GM23338 (cell line): ENCODE measurements at regions not wholly inside any gene's neighbourhood (a gene's known extent, or its start where the extent isn't known, plus 50 kb on each side); places are given as distances from the start of the nearest gene placed in this dataset.

ENCODE experiments used
- ATAC-seq: fragments of 200-7000 bp; cut with Tn5 transposase; 3 replicates; pipeline ENCODE4 v1.9.1; 2020
- DNase-seq: peaks from one replicate; pipeline ENCODE4 v3.0.0-alpha.2; 2015; ENCODE audit warnings: low spot score
- H2AFZ ChIP-seq: fragments of 200-600 bp; sonication (generic); 2 replicates; pipeline ENCODE4 v1.8.0; 2016; ENCODE audit warnings: antibody characterized with exemption, mild to moderate bottlenecking, moderate library complexity
- H3F3A ChIP-seq: fragments of 200-600 bp; sonication (generic); replicated peaks from 2 replicates; pipeline ENCODE4 v1.8.0; 2017; ENCODE audit warnings: antibody characterized with exemption, mixed run types, low read depth
- H3K27ac ChIP-seq: fragments of 200-600 bp; sonication (generic); 2 replicates; pipeline ENCODE4 v1.6.1; 2016; ENCODE audit warnings: low read depth
- H3K27me3 ChIP-seq: fragments of 200-600 bp; sonication (generic); 2 replicates; pipeline ENCODE4 v1.8.0; 2016; ENCODE audit warnings: mild to moderate bottlenecking, mixed run types, moderate library complexity; ENCODE audit not compliant: insufficient read depth
- H3K36me3 ChIP-seq: fragments of 200-600 bp; sonication (generic); 2 replicates; pipeline ENCODE4 v1.8.0; 2016; ENCODE audit warnings: mild to moderate bottlenecking; ENCODE audit not compliant: insufficient read depth
- H3K4me1 ChIP-seq: fragments of 200-600 bp; sonication (generic); 2 replicates; pipeline ENCODE4 v1.8.0; 2016; ENCODE audit warnings: mild to moderate bottlenecking, moderate library complexity; ENCODE audit not compliant: insufficient read depth
- H3K4me2 ChIP-seq: fragments of 200-600 bp; sonication (generic); 2 replicates; pipeline ENCODE4 v1.7.1; 2017; ENCODE audit warnings: mixed run types
- H3K4me3 ChIP-seq: fragments of 200-600 bp; sonication (generic); 2 replicates; pipeline ENCODE4 v1.6.1; 2016; ENCODE audit warnings: mixed run types
- H3K79me2 ChIP-seq: fragments of 200-600 bp; sonication (generic); replicated peaks from 2 replicates; pipeline ENCODE4 v1.8.0; 2017; ENCODE audit warnings: mild to moderate bottlenecking; ENCODE audit not compliant: insufficient read depth
- H3K9me2 ChIP-seq: fragments of 200-600 bp; sonication (generic); 2 replicates; pipeline ENCODE4 v1.8.0; 2017; ENCODE audit not compliant: insufficient read depth
- H4K20me1 ChIP-seq: fragments of 200-600 bp; sonication (generic); replicated peaks from 2 replicates; pipeline ENCODE4 v1.8.0; 2017; ENCODE audit warnings: mild to moderate bottlenecking; ENCODE audit not compliant: insufficient read depth
- H3K27ac Mint-ChIP-seq: 2 replicates; pipeline ENCODE4 v1.8.0; 2020; ENCODE audit warnings: inconsistent platforms, mild to moderate bottlenecking, moderate library complexity, mixed read lengths
- H3K27me3 Mint-ChIP-seq: 3 replicates; pipeline ENCODE4 v1.8.0; 2022; ENCODE audit warnings: low read depth, mild to moderate bottlenecking, moderate library complexity, mixed read lengths, inconsistent platforms; ENCODE audit not compliant: insufficient read depth, poor library complexity
- H3K36me3 Mint-ChIP-seq: 3 replicates; pipeline ENCODE4 v1.8.0; 2021; ENCODE audit warnings: low read depth, mild to moderate bottlenecking, inconsistent platforms, moderate library complexity, mixed read lengths
- H3K4me1 Mint-ChIP-seq: 3 replicates; pipeline ENCODE4 v1.8.0; 2020; ENCODE audit warnings: mild to moderate bottlenecking, inconsistent platforms, mixed read lengths
- H3K4me3 Mint-ChIP-seq: 3 replicates; pipeline ENCODE4 v1.8.0; 2021; ENCODE audit warnings: moderate library complexity, mild to moderate bottlenecking, inconsistent platforms, mixed read lengths
- H3K9me3 Mint-ChIP-seq: 3 replicates; pipeline ENCODE4 v1.8.0; 2020; ENCODE audit warnings: moderate library complexity, mild to moderate bottlenecking, inconsistent platforms, mixed read lengths
- TF ChIP-seq, protein P1 (sequence below): fragments of 250-450 bp; sonication (Bioruptor Pico); IDR thresholded peaks from 2 replicates; pipeline ENCODE4 v1.5.0; 2020; ENCODE audit warnings: mild to moderate bottlenecking, moderate library complexity
- TF ChIP-seq, protein P2 (sequence below): IDR thresholded peaks from 2 replicates; pipeline ENCODE4 v1.6.1; 2016; ENCODE audit warnings: antibody characterized with exemption
- TF ChIP-seq, protein P3 (sequence below): IDR thresholded peaks from one replicate; pipeline ENCODE4 v1.6.1; 2018; ENCODE audit warnings: antibody characterized with exemption; ENCODE audit not compliant: unreplicated experiment

DNA sequence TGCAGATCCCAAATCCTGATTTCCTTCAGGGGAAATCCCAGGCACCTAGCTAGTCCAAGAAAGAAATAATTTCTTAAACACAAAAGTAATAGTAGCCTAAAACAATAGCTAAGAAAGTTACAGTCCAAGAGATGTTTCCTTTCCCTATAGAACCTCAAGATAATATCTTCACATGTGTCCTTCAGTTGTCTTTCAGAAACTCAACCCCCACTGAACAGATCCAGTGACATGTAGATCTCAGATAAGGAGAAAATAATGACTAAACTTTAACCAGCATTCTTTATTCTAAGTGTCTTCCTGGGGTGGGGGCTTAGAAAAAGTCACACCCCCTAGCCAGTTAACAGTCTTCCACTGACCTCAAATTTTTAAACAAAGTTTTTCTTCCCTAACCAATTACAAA lies 131.3 kb upstream of the ADRA1B start (continued):
- TF ChIP-seq, protein P1, sequence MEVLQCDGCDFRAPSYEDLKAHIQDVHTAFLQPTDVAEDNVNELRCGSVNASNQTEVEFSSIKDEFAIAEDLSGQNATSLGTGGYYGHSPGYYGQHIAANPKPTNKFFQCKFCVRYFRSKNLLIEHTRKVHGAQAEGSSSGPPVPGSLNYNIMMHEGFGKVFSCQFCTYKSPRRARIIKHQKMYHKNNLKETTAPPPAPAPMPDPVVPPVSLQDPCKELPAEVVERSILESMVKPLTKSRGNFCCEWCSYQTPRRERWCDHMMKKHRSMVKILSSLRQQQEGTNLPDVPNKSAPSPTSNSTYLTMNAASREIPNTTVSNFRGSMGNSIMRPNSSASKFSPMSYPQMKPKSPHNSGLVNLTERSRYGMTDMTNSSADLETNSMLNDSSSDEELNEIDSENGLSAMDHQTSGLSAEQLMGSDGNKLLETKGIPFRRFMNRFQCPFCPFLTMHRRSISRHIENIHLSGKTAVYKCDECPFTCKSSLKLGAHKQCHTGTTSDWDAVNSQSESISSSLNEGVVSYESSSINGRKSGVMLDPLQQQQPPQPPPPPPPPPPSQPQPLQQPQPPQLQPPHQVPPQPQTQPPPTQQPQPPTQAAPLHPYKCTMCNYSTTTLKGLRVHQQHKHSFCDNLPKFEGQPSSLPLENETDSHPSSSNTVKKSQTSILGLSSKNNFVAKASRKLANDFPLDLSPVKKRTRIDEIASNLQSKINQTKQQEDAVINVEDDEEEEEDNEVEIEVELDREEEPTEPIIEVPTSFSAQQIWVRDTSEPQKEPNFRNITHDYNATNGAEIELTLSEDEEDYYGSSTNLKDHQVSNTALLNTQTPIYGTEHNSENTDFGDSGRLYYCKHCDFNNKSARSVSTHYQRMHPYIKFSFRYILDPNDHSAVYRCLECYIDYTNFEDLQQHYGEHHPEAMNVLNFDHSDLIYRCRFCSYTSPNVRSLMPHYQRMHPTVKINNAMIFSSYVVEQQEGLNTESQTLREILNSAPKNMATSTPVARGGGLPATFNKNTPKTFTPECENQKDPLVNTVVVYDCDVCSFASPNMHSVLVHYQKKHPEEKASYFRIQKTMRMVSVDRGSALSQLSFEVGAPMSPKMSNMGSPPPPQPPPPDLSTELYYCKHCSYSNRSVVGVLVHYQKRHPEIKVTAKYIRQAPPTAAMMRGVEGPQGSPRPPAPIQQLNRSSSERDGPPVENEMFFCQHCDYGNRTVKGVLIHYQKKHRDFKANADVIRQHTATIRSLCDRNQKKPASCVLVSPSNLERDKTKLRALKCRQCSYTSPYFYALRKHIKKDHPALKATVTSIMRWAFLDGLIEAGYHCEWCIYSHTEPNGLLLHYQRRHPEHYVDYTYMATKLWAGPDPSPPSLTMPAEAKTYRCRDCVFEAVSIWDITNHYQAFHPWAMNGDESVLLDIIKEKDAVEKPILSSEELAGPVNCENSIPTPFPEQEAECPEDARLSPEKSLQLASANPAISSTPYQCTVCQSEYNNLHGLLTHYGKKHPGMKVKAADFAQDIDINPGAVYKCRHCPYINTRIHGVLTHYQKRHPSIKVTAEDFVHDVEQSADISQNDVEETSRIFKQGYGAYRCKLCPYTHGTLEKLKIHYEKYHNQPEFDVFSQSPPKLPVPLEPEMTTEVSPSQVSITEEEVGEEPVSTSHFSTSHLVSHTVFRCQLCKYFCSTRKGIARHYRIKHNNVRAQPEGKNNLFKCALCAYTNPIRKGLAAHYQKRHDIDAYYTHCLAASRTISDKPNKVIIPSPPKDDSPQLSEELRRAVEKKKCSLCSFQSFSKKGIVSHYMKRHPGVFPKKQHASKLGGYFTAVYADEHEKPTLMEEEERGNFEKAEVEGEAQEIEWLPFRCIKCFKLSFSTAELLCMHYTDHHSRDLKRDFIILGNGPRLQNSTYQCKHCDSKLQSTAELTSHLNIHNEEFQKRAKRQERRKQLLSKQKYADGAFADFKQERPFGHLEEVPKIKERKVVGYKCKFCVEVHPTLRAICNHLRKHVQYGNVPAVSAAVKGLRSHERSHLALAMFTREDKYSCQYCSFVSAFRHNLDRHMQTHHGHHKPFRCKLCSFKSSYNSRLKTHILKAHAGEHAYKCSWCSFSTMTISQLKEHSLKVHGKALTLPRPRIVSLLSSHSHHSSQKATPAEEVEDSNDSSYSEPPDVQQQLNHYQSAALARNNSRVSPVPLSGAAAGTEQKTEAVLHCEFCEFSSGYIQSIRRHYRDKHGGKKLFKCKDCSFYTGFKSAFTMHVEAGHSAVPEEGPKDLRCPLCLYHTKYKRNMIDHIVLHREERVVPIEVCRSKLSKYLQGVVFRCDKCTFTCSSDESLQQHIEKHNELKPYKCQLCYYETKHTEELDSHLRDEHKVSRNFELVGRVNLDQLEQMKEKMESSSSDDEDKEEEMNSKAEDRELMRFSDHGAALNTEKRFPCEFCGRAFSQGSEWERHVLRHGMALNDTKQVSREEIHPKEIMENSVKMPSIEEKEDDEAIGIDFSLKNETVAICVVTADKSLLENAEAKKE (CRISPR knock-in tag) = no peak
- TF ChIP-seq, protein P2, sequence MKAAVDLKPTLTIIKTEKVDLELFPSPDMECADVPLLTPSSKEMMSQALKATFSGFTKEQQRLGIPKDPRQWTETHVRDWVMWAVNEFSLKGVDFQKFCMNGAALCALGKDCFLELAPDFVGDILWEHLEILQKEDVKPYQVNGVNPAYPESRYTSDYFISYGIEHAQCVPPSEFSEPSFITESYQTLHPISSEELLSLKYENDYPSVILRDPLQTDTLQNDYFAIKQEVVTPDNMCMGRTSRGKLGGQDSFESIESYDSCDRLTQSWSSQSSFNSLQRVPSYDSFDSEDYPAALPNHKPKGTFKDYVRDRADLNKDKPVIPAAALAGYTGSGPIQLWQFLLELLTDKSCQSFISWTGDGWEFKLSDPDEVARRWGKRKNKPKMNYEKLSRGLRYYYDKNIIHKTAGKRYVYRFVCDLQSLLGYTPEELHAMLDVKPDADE = no peak
- TF ChIP-seq, protein P3, sequence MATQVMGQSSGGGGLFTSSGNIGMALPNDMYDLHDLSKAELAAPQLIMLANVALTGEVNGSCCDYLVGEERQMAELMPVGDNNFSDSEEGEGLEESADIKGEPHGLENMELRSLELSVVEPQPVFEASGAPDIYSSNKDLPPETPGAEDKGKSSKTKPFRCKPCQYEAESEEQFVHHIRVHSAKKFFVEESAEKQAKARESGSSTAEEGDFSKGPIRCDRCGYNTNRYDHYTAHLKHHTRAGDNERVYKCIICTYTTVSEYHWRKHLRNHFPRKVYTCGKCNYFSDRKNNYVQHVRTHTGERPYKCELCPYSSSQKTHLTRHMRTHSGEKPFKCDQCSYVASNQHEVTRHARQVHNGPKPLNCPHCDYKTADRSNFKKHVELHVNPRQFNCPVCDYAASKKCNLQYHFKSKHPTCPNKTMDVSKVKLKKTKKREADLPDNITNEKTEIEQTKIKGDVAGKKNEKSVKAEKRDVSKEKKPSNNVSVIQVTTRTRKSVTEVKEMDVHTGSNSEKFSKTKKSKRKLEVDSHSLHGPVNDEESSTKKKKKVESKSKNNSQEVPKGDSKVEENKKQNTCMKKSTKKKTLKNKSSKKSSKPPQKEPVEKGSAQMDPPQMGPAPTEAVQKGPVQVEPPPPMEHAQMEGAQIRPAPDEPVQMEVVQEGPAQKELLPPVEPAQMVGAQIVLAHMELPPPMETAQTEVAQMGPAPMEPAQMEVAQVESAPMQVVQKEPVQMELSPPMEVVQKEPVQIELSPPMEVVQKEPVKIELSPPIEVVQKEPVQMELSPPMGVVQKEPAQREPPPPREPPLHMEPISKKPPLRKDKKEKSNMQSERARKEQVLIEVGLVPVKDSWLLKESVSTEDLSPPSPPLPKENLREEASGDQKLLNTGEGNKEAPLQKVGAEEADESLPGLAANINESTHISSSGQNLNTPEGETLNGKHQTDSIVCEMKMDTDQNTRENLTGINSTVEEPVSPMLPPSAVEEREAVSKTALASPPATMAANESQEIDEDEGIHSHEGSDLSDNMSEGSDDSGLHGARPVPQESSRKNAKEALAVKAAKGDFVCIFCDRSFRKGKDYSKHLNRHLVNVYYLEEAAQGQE = no peak

DNA sequence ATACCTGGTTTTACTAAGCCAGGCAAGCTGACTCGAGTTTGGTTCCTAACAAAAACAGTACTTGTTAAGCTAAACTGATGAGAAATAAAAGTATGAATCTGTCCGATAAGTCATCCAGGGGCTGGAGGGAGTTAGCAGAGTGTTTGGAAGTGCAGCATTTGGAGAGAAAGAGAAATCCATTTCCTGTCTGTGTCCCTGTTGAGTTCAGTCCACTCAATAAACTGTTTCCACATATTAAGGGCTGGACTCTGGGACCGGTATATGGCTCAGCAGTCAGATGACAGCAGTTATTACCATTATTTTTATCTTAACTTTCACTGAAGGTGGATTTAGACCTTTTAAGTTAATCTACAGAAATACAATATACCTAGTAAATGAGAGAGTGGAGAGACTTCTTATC lies 130.6 kb upstream of the ADRA1B start:
- H2AFZ ChIP-seq = no peak overlapping the region
- H3K27me3 ChIP-seq = no peaks in the 10 kb centered on the region
- H3K4me2 ChIP-seq = no peak overlapping the region
- no peak overlapping the region for H3K27ac ChIP-seq
- H3K4me1 Mint-ChIP-seq = peaks cover 13% of the 10 kb centered on the region; the same call in 2 of the 3 replicates
- peaks cover 4% of the 10 kb centered on the region for H3K27me3 Mint-ChIP-seq
- DNase-seq (no peak), ATAC-seq (no peak)
- H3K4me1 ChIP-seq = peaks cover 8% of the 10 kb centered on the region; the same call in 1 of the 2 replicates
- no peak overlapping the region for H3K4me3 Mint-ChIP-seq
- no peak overlapping the region for H3K4me3 ChIP-seq
- no peaks in the 10 kb centered on the region for H3K79me2 ChIP-seq
- H3F3A ChIP-seq = no peaks in the 10 kb centered on the region
- no peaks in the 10 kb centered on the region for H3K36me3 Mint-ChIP-seq
- no peaks in the 10 kb centered on the region for H3K9me3 Mint-ChIP-seq
- H4K20me1 ChIP-seq = no peaks in the 10 kb centered on the region
- 0 out of 2 replicates have a peak, but pooled peaks cover 3% of the 10 kb centered on the region for H3K9me2 ChIP-seq
- no peak overlapping the region for H3K27ac Mint-ChIP-seq
- H3K36me3 ChIP-seq = no peaks in the 10 kb centered on the region
- TF ChIP-seq, protein P3 = no peak
